ENCODE measurements at regions not wholly inside any gene's neighbourhood (a gene's known extent, or its start where the extent isn't known, plus 50 kb on each side); places are given as distances from the start of the nearest gene placed in this dataset.

GRCh38 chr1:58882322-58882948 lies 98.6 kb upstream of the JUN start:
- Mint-ChIP-seq H3K9me3 (ENCODE audit: unreplicated experiment) (no peaks in the 10 kb centered on the region), H3K4me3 (ENCODE audit: unreplicated experiment) (no peak overlapping the region), H3K27ac (ENCODE audit: unreplicated experiment) (no peak overlapping the region), H3K27me3 (ENCODE audit: unreplicated experiment) (no peaks in the 10 kb centered on the region), H3K36me3 (ENCODE audit: low read depth, unreplicated experiment) (no peaks in the 10 kb centered on the region), H3K4me1 (ENCODE audit: unreplicated experiment) (peaks cover 18% of the 10 kb centered on the region)
- TF ChIP-seq CTCF (IDR thresholded peaks at IDR 0.05; ENCODE audit: unreplicated experiment) = no peak
- DNase-seq (ENCODE audit: low spot score) = no peak

GRCh38 chr1:58883037-58883887 lies 99.4 kb upstream of the JUN start:
- Mint-ChIP-seq H3K9me3 (ENCODE audit: unreplicated experiment) (no peaks in the 10 kb centered on the region), H3K27me3 (ENCODE audit: unreplicated experiment) (peaks cover 1% of the 10 kb centered on the region), H3K4me3 (ENCODE audit: unreplicated experiment) (no peak overlapping the region), H3K36me3 (ENCODE audit: low read depth, unreplicated experiment) (no peaks in the 10 kb centered on the region), H3K27ac (ENCODE audit: unreplicated experiment) (peak overlapping the region; percentile 85), H3K4me1 (ENCODE audit: unreplicated experiment) (peaks cover 18% of the 10 kb centered on the region)
- no peak for DNase-seq (ENCODE audit: low spot score)
- TF ChIP-seq CTCF (IDR thresholded peaks at IDR 0.05; ENCODE audit: unreplicated experiment) = no peak

- no peak for TF ChIP-seq CTCF (IDR thresholded peaks at IDR 0.05; ENCODE audit: unreplicated experiment)
- Mint-ChIP-seq H3K4me3 (ENCODE audit: unreplicated experiment) (no peak overlapping the region), H3K36me3 (ENCODE audit: low read depth, unreplicated experiment) (no peaks in the 10 kb centered on the region), H3K9me3 (ENCODE audit: unreplicated experiment) (no peaks in the 10 kb centered on the region), H3K4me1 (ENCODE audit: unreplicated experiment) (peaks cover 18% of the 10 kb centered on the region), H3K27ac (ENCODE audit: unreplicated experiment) (peak overlapping the region; percentile 85), H3K27me3 (ENCODE audit: unreplicated experiment) (peaks cover 1% of the 10 kb centered on the region)
- no peak for DNase-seq (ENCODE audit: low spot score)
Measured at GRCh38 chr1:58883888-58884482, 100.1 kb upstream of the JUN start.

GRCh38 chr1:58884706-58885661 lies 101.1 kb upstream of the JUN start:
- TF ChIP-seq CTCF (IDR thresholded peaks at IDR 0.05; ENCODE audit: unreplicated experiment) = no peak
- no peak for DNase-seq (ENCODE audit: low spot score)
- no peaks in the 10 kb centered on the region for H3K9me3 Mint-ChIP-seq (ENCODE audit: unreplicated experiment)
- H3K4me1 Mint-ChIP-seq (ENCODE audit: unreplicated experiment) = peaks cover 18% of the 10 kb centered on the region
- no peak overlapping the region for H3K4me3 Mint-ChIP-seq (ENCODE audit: unreplicated experiment)
- H3K27ac Mint-ChIP-seq (ENCODE audit: unreplicated experiment) = no peak overlapping the region
- H3K27me3 Mint-ChIP-seq (ENCODE audit: unreplicated experiment) = peaks cover 1% of the 10 kb centered on the region
- H3K36me3 Mint-ChIP-seq (ENCODE audit: low read depth, unreplicated experiment) = no peaks in the 10 kb centered on the region

Measured in endothelial cell (in vitro differentiated cells).